ENCODE measurements at regions not wholly inside any gene's neighbourhood (a gene's known extent, or its start where the extent isn't known, plus 50 kb on each side); places are given as distances from the start of the nearest gene placed in this dataset.
A peak's percentile ranks its signal among the peaks of the same experiment; 100 is the strongest.
"Not testable (repeated sequence)": the region's sequence is repeated elsewhere in the genome, so short reads cannot be mapped to it uniquely, and the experiment has no call there.

- DNase-seq (ENCODE audit: low read depth in 4 of 4, low spot score in 3 of 4) = not testable (repeated sequence)
Measured at GRCh38 chr5:51250957-51251356, 132.3 kb upstream of the ISL1 start.

- DNase-seq (ENCODE audit: low read depth in 4 of 4, low spot score in 3 of 4) = no peak
Measured at GRCh38 chr5:51271261-51271660, 112.0 kb upstream of the ISL1 start.

- no peak for DNase-seq (ENCODE audit: low read depth in 4 of 4, low spot score in 3 of 4)
Measured at GRCh38 chr5:51273021-51273420, 110.2 kb upstream of the ISL1 start.

GRCh38 chr5:51273871-51274270 lies 109.4 kb upstream of the ISL1 start:
- no peak for DNase-seq (ENCODE audit: low read depth in 4 of 4, low spot score in 3 of 4)

- DNase-seq (ENCODE audit: low read depth in 4 of 4, low spot score in 3 of 4) = no peak
Measured at GRCh38 chr5:51275428-51275827, 107.8 kb upstream of the ISL1 start.

GRCh38 chr5:51276250-51276649 lies 107.0 kb upstream of the ISL1 start:
- no peak for DNase-seq (ENCODE audit: low read depth in 4 of 4, low spot score in 3 of 4)

- DNase-seq (ENCODE audit: low read depth in 4 of 4, low spot score in 3 of 4) = no peak
Measured at GRCh38 chr5:51278539-51278938, 104.7 kb upstream of the ISL1 start.

GRCh38 chr5:51279983-51280706 lies 103.1 kb upstream of the ISL1 start:
- peak in 1 of 4 donors; percentile 4 for DNase-seq (ENCODE audit: low read depth in 4 of 4, low spot score in 3 of 4)

- no peak for DNase-seq (ENCODE audit: low read depth in 4 of 4, low spot score in 3 of 4)
Measured at GRCh38 chr5:51286046-51286445, 97.2 kb upstream of the ISL1 start.

- DNase-seq (ENCODE audit: low read depth in 4 of 4, low spot score in 3 of 4) = no peak
Measured at GRCh38 chr5:51302343-51302742, 80.9 kb upstream of the ISL1 start.

GRCh38 chr5:51326844-51327243 lies 56.4 kb upstream of the ISL1 start:
- DNase-seq (ENCODE audit: low read depth in 4 of 4, low spot score in 3 of 4) = no peak

All from right renal pelvis (tissue), 4 donors.